ENCODE measurements at regions not wholly inside any gene's neighbourhood (a gene's known extent, or its start where the extent isn't known, plus 50 kb on each side); places are given as distances from the start of the nearest gene placed in this dataset.
"Not testable (repeated sequence)": the region's sequence is repeated elsewhere in the genome, so short reads cannot be mapped to it uniquely, and the experiment has no call there.

GRCh38 chr5:99600952-99601351 lies 672.1 kb upstream of the CHD1 start:
- Histone ChIP-seq H3K27ac (no peak overlapping the region), H3K4me3 (no peak overlapping the region)
- TF ChIP-seq CTCF (IDR thresholded peaks at IDR 0.05), result no peak
- no peak for DNase-seq (ENCODE audit: low spot score)

- no peak for TF ChIP-seq CTCF (IDR thresholded peaks at IDR 0.05)
- no peak overlapping the region for H3K4me3 ChIP-seq
- DNase-seq (ENCODE audit: low spot score), result no peak
- H3K27ac ChIP-seq, result no peak overlapping the region
Measured at GRCh38 chr5:99590806-99591205, 662.0 kb upstream of the CHD1 start.

GRCh38 chr5:99589424-99589823 lies 660.6 kb upstream of the CHD1 start:
- no peak for DNase-seq (ENCODE audit: low spot score)
- no peak for TF ChIP-seq CTCF (IDR thresholded peaks at IDR 0.05)
- Histone ChIP-seq H3K27ac (no peak overlapping the region), H3K4me3 (no peak overlapping the region)

- no peak overlapping the region for H3K4me3 ChIP-seq
- no peak for TF ChIP-seq CTCF (IDR thresholded peaks at IDR 0.05)
- DNase-seq (ENCODE audit: low spot score), result no peak
- H3K27ac ChIP-seq, result no peak overlapping the region
Measured at GRCh38 chr5:99587983-99588382, 659.2 kb upstream of the CHD1 start.

- DNase-seq (ENCODE audit: low spot score), result no peak
Measured at GRCh38 chr5:99586878-99587277, 658.1 kb upstream of the CHD1 start.

GRCh38 chr5:99581204-99581603 lies 652.4 kb upstream of the CHD1 start:
- H3K27ac ChIP-seq; DNase-seq (ENCODE audit: low spot score); H3K4me3 ChIP-seq: not testable (repeated sequence)

More at GRCh38 chr5:99586878-99587277, 658.1 kb upstream of the CHD1 start:
- no peak overlapping the region for H3K27ac ChIP-seq
- no peak overlapping the region for H3K4me3 ChIP-seq
- TF ChIP-seq CTCF (IDR thresholded peaks at IDR 0.05), result no peak

- not testable (repeated sequence) for H3K4me3 ChIP-seq; DNase-seq (ENCODE audit: low spot score); H3K27ac ChIP-seq
Measured at GRCh38 chr5:99562937-99563627, 634.3 kb upstream of the CHD1 start.

- Histone ChIP-seq H3K4me3 (no peak overlapping the region), H3K27ac (no peak overlapping the region)
- no peak for DNase-seq (ENCODE audit: low spot score)
- no peak for TF ChIP-seq CTCF (IDR thresholded peaks at IDR 0.05)
Measured at GRCh38 chr5:99553211-99553810, 624.5 kb upstream of the CHD1 start.
